HG03565 (cell line): ENCODE measurements at regions not wholly inside any gene's neighbourhood (a gene's known extent, or its start where the extent isn't known, plus 50 kb on each side); places are given as distances from the start of the nearest gene placed in this dataset.

Experiments
- ATAC-seq: cut with Tn5 transposase; IDR thresholded peaks from one replicate; pipeline ENCODE4 v1.9.1; 2021; ENCODE audit warnings: mild to moderate bottlenecking, moderate library complexity; ENCODE audit not compliant: unreplicated experiment

- ATAC-seq: peak; percentile 74
These were observed 109.1 kb downstream of the LMO4 start for GRCh38 chr1:87437663-87438295.

GRCh38 chr1:87439821-87440220, 111.1 kb downstream of the LMO4 start:
- no peak for ATAC-seq

GRCh38 chr1:87449348-87449963, 120.8 kb downstream of the LMO4 start:
- peak; percentile 83 for ATAC-seq

- no peak for ATAC-seq
These were observed 121.5 kb downstream of the LMO4 start for GRCh38 chr1:87450136-87450535.

- ATAC-seq: no peak
These were observed 122.0 kb downstream of the LMO4 start for GRCh38 chr1:87450615-87451209.

GRCh38 chr1:87451229-87451920, 122.7 kb downstream of the LMO4 start:
- no peak for ATAC-seq

GRCh38 chr1:87452648-87453047, 124.0 kb downstream of the LMO4 start:
- ATAC-seq: no peak

- no peak for ATAC-seq
These were observed 128.7 kb downstream of the LMO4 start for GRCh38 chr1:87457408-87457807.

GRCh38 chr1:87462894-87463293, 134.2 kb downstream of the LMO4 start:
- ATAC-seq: peak; percentile 35

GRCh38 chr1:87464022-87464490, 135.4 kb downstream of the LMO4 start:
- no peak for ATAC-seq

- no peak for ATAC-seq
These were observed 137.9 kb downstream of the LMO4 start for GRCh38 chr1:87466621-87467020.

- ATAC-seq: no peak
These were observed 144.0 kb downstream of the LMO4 start for GRCh38 chr1:87472716-87473115.

GRCh38 chr1:87473203-87473661, 144.6 kb downstream of the LMO4 start:
- no peak for ATAC-seq

- no peak for ATAC-seq
These were observed 145.4 kb downstream of the LMO4 start for GRCh38 chr1:87474098-87474497.

- no peak for ATAC-seq
These were observed 149.6 kb downstream of the LMO4 start for GRCh38 chr1:87478231-87478630.

GRCh38 chr1:87495147-87495546, 166.5 kb downstream of the LMO4 start:
- ATAC-seq: no peak

GRCh38 chr1:87495870-87496269, 167.2 kb downstream of the LMO4 start:
- no peak for ATAC-seq

- peak; percentile 69 for ATAC-seq
These were observed 168.9 kb downstream of the LMO4 start for GRCh38 chr1:87497380-87498203.

GRCh38 chr1:87501738-87502137, 173.1 kb downstream of the LMO4 start:
- ATAC-seq: no peak

GRCh38 chr1:87505391-87505983, 176.8 kb downstream of the LMO4 start:
- ATAC-seq: no peak
